ENCODE measurements at regions not wholly inside any gene's neighbourhood (a gene's known extent, or its start where the extent isn't known, plus 50 kb on each side); places are given as distances from the start of the nearest gene placed in this dataset.
"Not testable (repeated sequence)": the region's sequence is repeated elsewhere in the genome, so short reads cannot be mapped to it uniquely, and the experiment has no call there.

- Mint-ChIP-seq H3K9me3 (ENCODE audit: unreplicated experiment) (peaks cover 30% of the 10 kb centered on the region), H3K27ac (ENCODE audit: low read depth, unreplicated experiment) (no peak overlapping the region), H3K4me1 (ENCODE audit: insufficient read depth, unreplicated experiment) (no peaks in the 10 kb centered on the region), H3K27me3 (ENCODE audit: insufficient read depth, unreplicated experiment) (peaks cover 67% of the 10 kb centered on the region), H3K4me3 (ENCODE audit: unreplicated experiment) (no peak overlapping the region), H3K36me3 (ENCODE audit: insufficient read depth, unreplicated experiment) (no peaks in the 10 kb centered on the region)
- no peak for TF ChIP-seq CTCF (IDR thresholded peaks at IDR 0.05; ENCODE audit: unreplicated experiment)
- ChIA-PET POLR2A (no interaction called here), CTCF (no interaction called here)
- BruUV-seq (replicated peaks) = no TSS peak
- DNase-seq (ENCODE audit: unreplicated experiment) = no peak
- intact Hi-C loops (cut with micrococcal nuclease) = no loop called here
Observed at GRCh38 chr20:48440916-48441315, 386.9 kb downstream of the PREX1 start.

- BruUV-seq (replicated peaks); intact Hi-C loops (cut with micrococcal nuclease); H3K4me1 Mint-ChIP-seq (ENCODE audit: insufficient read depth, unreplicated experiment); H3K4me3 Mint-ChIP-seq (ENCODE audit: unreplicated experiment); H3K27ac Mint-ChIP-seq (ENCODE audit: low read depth, unreplicated experiment); DNase-seq (ENCODE audit: unreplicated experiment); H3K36me3 Mint-ChIP-seq (ENCODE audit: insufficient read depth, unreplicated experiment): not testable (repeated sequence)
- Mint-ChIP-seq H3K9me3 (ENCODE audit: unreplicated experiment) (peaks cover 24% of the 10 kb centered on the region), H3K27me3 (ENCODE audit: insufficient read depth, unreplicated experiment) (peaks cover 61% of the 10 kb centered on the region)
- ChIA-PET POLR2A (interaction anchor here (0.7 kb wide), 2 partner anchors 110 to 440 kb away, joined by 3 to 5 read pairs; no protein-coding TSS in a partner anchor), CTCF (interaction anchor here (0.7 kb wide), 1 partner anchor 351 kb away, joined by 7 read pairs; no protein-coding TSS in a partner anchor)
Observed at GRCh38 chr20:48440261-48440660, 387.5 kb downstream of the PREX1 start.

- H3K27ac Mint-ChIP-seq (ENCODE audit: low read depth, unreplicated experiment) = no peak overlapping the region
- no peaks in the 10 kb centered on the region for H3K36me3 Mint-ChIP-seq (ENCODE audit: insufficient read depth, unreplicated experiment)
- ChIA-PET CTCF (no interaction called here), POLR2A (interaction anchor here (0.7 kb wide), 1 partner anchor 74 kb away, joined by 5 read pairs; no protein-coding TSS in a partner anchor)
- no TSS peak for BruUV-seq (replicated peaks)
- no peak for DNase-seq (ENCODE audit: unreplicated experiment)
- intact Hi-C loops (cut with micrococcal nuclease) = no loop called here
- H3K27me3 Mint-ChIP-seq (ENCODE audit: insufficient read depth, unreplicated experiment) = peaks cover 60% of the 10 kb centered on the region
- H3K4me3 Mint-ChIP-seq (ENCODE audit: unreplicated experiment) = no peak overlapping the region
- H3K9me3 Mint-ChIP-seq (ENCODE audit: unreplicated experiment) = peaks cover 7% of the 10 kb centered on the region
- H3K4me1 Mint-ChIP-seq (ENCODE audit: insufficient read depth, unreplicated experiment) = no peaks in the 10 kb centered on the region
- no peak for TF ChIP-seq CTCF (IDR thresholded peaks at IDR 0.05; ENCODE audit: unreplicated experiment)
Observed at GRCh38 chr20:48437146-48437545, 390.7 kb downstream of the PREX1 start.

GRCh38 chr20:48436609-48437008, 391.2 kb downstream of the PREX1 start:
- intact Hi-C loops (cut with micrococcal nuclease); DNase-seq (ENCODE audit: unreplicated experiment); H3K36me3 Mint-ChIP-seq (ENCODE audit: insufficient read depth, unreplicated experiment); H3K9me3 Mint-ChIP-seq (ENCODE audit: unreplicated experiment); H3K27ac Mint-ChIP-seq (ENCODE audit: low read depth, unreplicated experiment); POLR2A ChIA-PET; H3K4me1 Mint-ChIP-seq (ENCODE audit: insufficient read depth, unreplicated experiment); H3K4me3 Mint-ChIP-seq (ENCODE audit: unreplicated experiment); BruUV-seq (replicated peaks): not testable (repeated sequence)
- H3K27me3 Mint-ChIP-seq (ENCODE audit: insufficient read depth, unreplicated experiment) = peaks cover 60% of the 10 kb centered on the region
- CTCF ChIA-PET = interaction anchor here (2.0 kb wide), 1 partner anchor 184 kb away, joined by 7 read pairs; no protein-coding TSS in a partner anchor

GRCh38 chr20:48433178-48433577, 394.6 kb downstream of the PREX1 start:
- no peak overlapping the region for H3K4me3 Mint-ChIP-seq (ENCODE audit: unreplicated experiment)
- no peak for TF ChIP-seq CTCF (IDR thresholded peaks at IDR 0.05; ENCODE audit: unreplicated experiment)
- no peak overlapping the region for H3K27ac Mint-ChIP-seq (ENCODE audit: low read depth, unreplicated experiment)
- peaks cover 4% of the 10 kb centered on the region for H3K9me3 Mint-ChIP-seq (ENCODE audit: unreplicated experiment)
- DNase-seq (ENCODE audit: unreplicated experiment) = no peak
- peaks cover 60% of the 10 kb centered on the region for H3K27me3 Mint-ChIP-seq (ENCODE audit: insufficient read depth, unreplicated experiment)
- H3K4me1 Mint-ChIP-seq (ENCODE audit: insufficient read depth, unreplicated experiment) = no peaks in the 10 kb centered on the region
- ChIA-PET POLR2A (no interaction called here), CTCF (no interaction called here)
- intact Hi-C loops (cut with micrococcal nuclease) = no loop called here
- no TSS peak for BruUV-seq (replicated peaks)
- no peaks in the 10 kb centered on the region for H3K36me3 Mint-ChIP-seq (ENCODE audit: insufficient read depth, unreplicated experiment)

Measured in MCF 10A (cell line).